PC-3 (cell line): ENCODE measurements at regions not wholly inside any gene's neighbourhood (a gene's known extent, or its start where the extent isn't known, plus 50 kb on each side); places are given as distances from the start of the nearest gene placed in this dataset.

Source experiments
- EZH2 ChIP-seq: fragments of 300-600 bp; sonication (generic); IDR thresholded peaks from one replicate; pipeline ENCODE4 v1.6.1; 2017; ENCODE audit warnings: antibody characterized with exemption, mild to moderate bottlenecking, low read length; ENCODE audit not compliant: unreplicated experiment
- EZH2phosphoT487 ChIP-seq: fragments of 300-600 bp; sonication (generic); IDR thresholded peaks from 2 replicates; pipeline ENCODE4 v1.6.1; 2018; ENCODE audit warnings: mild to moderate bottlenecking, antibody characterized with exemption, low read length, borderline replicate concordance
- TF ChIP-seq, protein P1 (sequence below): fragments of 300-600 bp; sonication (generic); conservative IDR thresholded peaks from 2 replicates; pipeline ENCODE4 v1.5.1; 2017; ENCODE audit warnings: antibody characterized with exemption, low read depth, mild to moderate bottlenecking, low read length

DNA sequence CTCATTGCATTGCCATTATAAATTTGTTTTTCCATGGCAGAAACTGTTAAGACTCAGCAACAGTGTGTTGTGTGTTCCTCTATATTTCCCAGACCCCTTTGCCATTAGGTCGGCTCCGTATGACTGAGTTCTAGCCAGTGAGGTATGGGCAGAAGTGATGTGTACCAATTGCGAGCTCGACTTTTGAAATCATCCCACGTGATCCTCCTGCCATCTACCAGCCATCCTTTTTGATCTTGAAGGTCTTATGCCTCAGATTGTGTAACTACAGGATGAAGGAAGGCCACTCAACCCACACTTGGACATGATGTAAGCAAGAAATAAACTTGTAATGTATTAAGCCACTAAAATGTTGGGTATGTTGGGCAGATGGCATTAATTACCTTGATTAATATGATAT, 562.3 kb downstream of the PDCD6IP start:
- TF ChIP-seq, protein P1, sequence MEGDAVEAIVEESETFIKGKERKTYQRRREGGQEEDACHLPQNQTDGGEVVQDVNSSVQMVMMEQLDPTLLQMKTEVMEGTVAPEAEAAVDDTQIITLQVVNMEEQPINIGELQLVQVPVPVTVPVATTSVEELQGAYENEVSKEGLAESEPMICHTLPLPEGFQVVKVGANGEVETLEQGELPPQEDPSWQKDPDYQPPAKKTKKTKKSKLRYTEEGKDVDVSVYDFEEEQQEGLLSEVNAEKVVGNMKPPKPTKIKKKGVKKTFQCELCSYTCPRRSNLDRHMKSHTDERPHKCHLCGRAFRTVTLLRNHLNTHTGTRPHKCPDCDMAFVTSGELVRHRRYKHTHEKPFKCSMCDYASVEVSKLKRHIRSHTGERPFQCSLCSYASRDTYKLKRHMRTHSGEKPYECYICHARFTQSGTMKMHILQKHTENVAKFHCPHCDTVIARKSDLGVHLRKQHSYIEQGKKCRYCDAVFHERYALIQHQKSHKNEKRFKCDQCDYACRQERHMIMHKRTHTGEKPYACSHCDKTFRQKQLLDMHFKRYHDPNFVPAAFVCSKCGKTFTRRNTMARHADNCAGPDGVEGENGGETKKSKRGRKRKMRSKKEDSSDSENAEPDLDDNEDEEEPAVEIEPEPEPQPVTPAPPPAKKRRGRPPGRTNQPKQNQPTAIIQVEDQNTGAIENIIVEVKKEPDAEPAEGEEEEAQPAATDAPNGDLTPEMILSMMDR, result no peak
- TF ChIP-seq EZH2 (no peak), EZH2phosphoT487 (no peak)
